ENCODE measurements at regions not wholly inside any gene's neighbourhood (a gene's known extent, or its start where the extent isn't known, plus 50 kb on each side); places are given as distances from the start of the nearest gene placed in this dataset.

- Histone ChIP-seq H3K4me3 (ENCODE audit: low read depth, low read length) (no peak overlapping the region), H3K4me1 (ENCODE audit: control insufficient read depth in 1 of 2, insufficient read depth in 2 of 2, low read length in 2 of 2) (peaks cover 4 to 12% of the 10 kb centered on the region in 2 experiments), H3K4ac (ENCODE audit: low read depth, low read length) (no peak overlapping the region), H3K14ac (ENCODE audit: low read length) (peak overlapping the region; percentile 20), H3K9me3 (ENCODE audit: insufficient read depth, low read depth, low read length) (peaks cover 2% of the 10 kb centered on the region), H4K91ac (ENCODE audit: low read depth, low read length) (peak overlapping the region; percentile 57), H3K27ac (ENCODE audit: low read depth, low read length) (no peak overlapping the region), H3K9ac (ENCODE audit: low read length) (no peak overlapping the region), H3K79me2 (ENCODE audit: control insufficient read depth, insufficient read depth, low read length, poor library complexity) (no peaks in the 10 kb centered on the region), H3K27me3 (ENCODE audit: insufficient read depth, low read length) (no peaks in the 10 kb centered on the region), H3K79me1 (ENCODE audit: low read length) (peaks cover 7% of the 10 kb centered on the region), H3K18ac (ENCODE audit: low read length) (peak overlapping the region; percentile 26), H2BK5ac (ENCODE audit: low read depth, low read length, poor library complexity) (no peak overlapping the region), H4K8ac (ENCODE audit: low read depth, low read length) (peak overlapping the region; percentile 32), H2BK12ac (ENCODE audit: low read length) (peak overlapping the region; percentile 78), H2BK120ac (ENCODE audit: insufficient read depth, low read length, poor library complexity) (peak overlapping the region; percentile 44), H3K23ac (ENCODE audit: low read length) (no peak overlapping the region), H4K12ac (ENCODE audit: low read depth, low read length) (peak overlapping the region; percentile 45), H3K36me3 (ENCODE audit: control insufficient read depth in 1 of 2, insufficient read depth in 2 of 2, low read length in 2 of 2) (no peaks in the 10 kb centered on the region), H2AK5ac (ENCODE audit: low read length) (no peak overlapping the region), H3K4me2 (ENCODE audit: low read length) (peak overlapping the region; percentile 35), H2AFZ (ENCODE audit: insufficient read depth, low read length, poor library complexity) (peak overlapping the region; percentile 25)
- no CpG with 5 or more reads among the region's 24 CpGs for WGBS (ENCODE audit: extremely low coverage, insufficient coverage, insufficient read length)
- peak; percentile 97 to 98 for DNase-seq
These were observed 53.8 kb downstream of the IER5 start for GRCh38 chr1:181142096-181142958.

- no peak overlapping the region for H2BK12ac ChIP-seq (ENCODE audit: low read length)
- no peak overlapping the region for H3K4me2 ChIP-seq (ENCODE audit: low read length)
- H3K4me1 ChIP-seq (ENCODE audit: control insufficient read depth in 1 of 2, insufficient read depth in 2 of 2, low read length in 2 of 2): peaks cover 4 to 12% of the 10 kb centered on the region in 2 experiments
- no peak overlapping the region for H2AFZ ChIP-seq (ENCODE audit: insufficient read depth, low read length, poor library complexity)
- H3K27ac ChIP-seq (ENCODE audit: low read depth, low read length): no peak overlapping the region
- no peaks in the 10 kb centered on the region for H3K36me3 ChIP-seq (ENCODE audit: control insufficient read depth in 1 of 2, insufficient read depth in 2 of 2, low read length in 2 of 2)
- peaks cover 2% of the 10 kb centered on the region for H3K9me3 ChIP-seq (ENCODE audit: insufficient read depth, low read depth, low read length)
- no peaks in the 10 kb centered on the region for H3K79me2 ChIP-seq (ENCODE audit: control insufficient read depth, insufficient read depth, low read length, poor library complexity)
- no peak overlapping the region for H4K8ac ChIP-seq (ENCODE audit: low read depth, low read length)
- H3K79me1 ChIP-seq (ENCODE audit: low read length): peaks cover 7% of the 10 kb centered on the region
- no peak overlapping the region for H2BK5ac ChIP-seq (ENCODE audit: low read depth, low read length, poor library complexity)
- H3K18ac ChIP-seq (ENCODE audit: low read length): no peak overlapping the region
- no peaks in the 10 kb centered on the region for H3K27me3 ChIP-seq (ENCODE audit: insufficient read depth, low read length)
- H3K14ac ChIP-seq (ENCODE audit: low read length): no peak overlapping the region
- no peak overlapping the region for H2AK5ac ChIP-seq (ENCODE audit: low read length)
- no peak for DNase-seq
- H4K12ac ChIP-seq (ENCODE audit: low read depth, low read length): no peak overlapping the region
- H4K91ac ChIP-seq (ENCODE audit: low read depth, low read length): peak overlapping the region; percentile 2
- no peak overlapping the region for H3K4ac ChIP-seq (ENCODE audit: low read depth, low read length)
- no peak overlapping the region for H3K23ac ChIP-seq (ENCODE audit: low read length)
- no peak overlapping the region for H3K4me3 ChIP-seq (ENCODE audit: low read depth, low read length)
- no CpG with 5 or more reads among the region's 5 CpGs for WGBS (ENCODE audit: extremely low coverage, insufficient coverage, insufficient read length)
- no peak overlapping the region for H3K9ac ChIP-seq (ENCODE audit: low read length)
- H2BK120ac ChIP-seq (ENCODE audit: insufficient read depth, low read length, poor library complexity): no peak overlapping the region
These were observed 54.8 kb downstream of the IER5 start for GRCh38 chr1:181143102-181143859.

DNA sequence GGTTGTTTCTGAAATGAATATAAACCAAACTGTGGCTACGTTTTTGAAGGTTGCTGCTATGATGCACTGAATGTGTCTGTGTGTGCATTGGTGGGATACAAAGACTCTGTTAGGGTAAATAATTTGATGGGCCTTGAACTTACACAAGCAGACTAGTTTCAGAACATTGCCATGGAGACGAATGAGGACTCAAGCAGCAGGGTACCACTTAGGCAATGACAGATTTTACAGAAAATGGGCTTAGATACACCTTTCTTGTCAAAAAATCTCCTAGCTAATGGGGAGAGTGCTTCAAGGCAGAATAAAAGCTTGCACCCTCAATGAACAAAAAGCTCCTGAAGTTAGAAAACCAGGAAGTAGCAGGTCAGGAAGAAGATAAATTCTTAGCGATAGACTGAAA is 55.7 kb downstream of the IER5 start:
- peaks cover 2% of the 10 kb centered on the region for H3K9me3 ChIP-seq (ENCODE audit: insufficient read depth, low read depth, low read length)
- H3K4ac ChIP-seq (ENCODE audit: low read depth, low read length): no peak overlapping the region
- DNase-seq: no peak
- no peaks in the 10 kb centered on the region for H3K36me3 ChIP-seq (ENCODE audit: control insufficient read depth in 1 of 2, insufficient read depth in 2 of 2, low read length in 2 of 2)
- H3K4me1 ChIP-seq (ENCODE audit: control insufficient read depth in 1 of 2, insufficient read depth in 2 of 2, low read length in 2 of 2): peaks cover 4 to 12% of the 10 kb centered on the region in 2 experiments
- H2BK5ac ChIP-seq (ENCODE audit: low read depth, low read length, poor library complexity): no peak overlapping the region
- H3K18ac ChIP-seq (ENCODE audit: low read length): no peak overlapping the region
- H3K14ac ChIP-seq (ENCODE audit: low read length): no peak overlapping the region
- H4K8ac ChIP-seq (ENCODE audit: low read depth, low read length): no peak overlapping the region
- no peak overlapping the region for H3K4me2 ChIP-seq (ENCODE audit: low read length)
- H2AFZ ChIP-seq (ENCODE audit: insufficient read depth, low read length, poor library complexity): no peak overlapping the region
- H3K79me1 ChIP-seq (ENCODE audit: low read length): peaks cover 7% of the 10 kb centered on the region
- no CpG with 5 or more reads among the region's 3 CpGs for WGBS (ENCODE audit: extremely low coverage, insufficient coverage, insufficient read length)
- no peak overlapping the region for H3K9ac ChIP-seq (ENCODE audit: low read length)
- H2AK5ac ChIP-seq (ENCODE audit: low read length): no peak overlapping the region
- no peak overlapping the region for H3K23ac ChIP-seq (ENCODE audit: low read length)
- no peak overlapping the region for H2BK120ac ChIP-seq (ENCODE audit: insufficient read depth, low read length, poor library complexity)
- no peak overlapping the region for H4K12ac ChIP-seq (ENCODE audit: low read depth, low read length)
- no peaks in the 10 kb centered on the region for H3K27me3 ChIP-seq (ENCODE audit: insufficient read depth, low read length)
- H4K91ac ChIP-seq (ENCODE audit: low read depth, low read length): no peak overlapping the region
- H3K79me2 ChIP-seq (ENCODE audit: control insufficient read depth, insufficient read depth, low read length, poor library complexity): no peaks in the 10 kb centered on the region
- no peak overlapping the region for H2BK12ac ChIP-seq (ENCODE audit: low read length)
- no peak overlapping the region for H3K27ac ChIP-seq (ENCODE audit: low read depth, low read length)
- H3K4me3 ChIP-seq (ENCODE audit: low read depth, low read length): no peak overlapping the region

DNA sequence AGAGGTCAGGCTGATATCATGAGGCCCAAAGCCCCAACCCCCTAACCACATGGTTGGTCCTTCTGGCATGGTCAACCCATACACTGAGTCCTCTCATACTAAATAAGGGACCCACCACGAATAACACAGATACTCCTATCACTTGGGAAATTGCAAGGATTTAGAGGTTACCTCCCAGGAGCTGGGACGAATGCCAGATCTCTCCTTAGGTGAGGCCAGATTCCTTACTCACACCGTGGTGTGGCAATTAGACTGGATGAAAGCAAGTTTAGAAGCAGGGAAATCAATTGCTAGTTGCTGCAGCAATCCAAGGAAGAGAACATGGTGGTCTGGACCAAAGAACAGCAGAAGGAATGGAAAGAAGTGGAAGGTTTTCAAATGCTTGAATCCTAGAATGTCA is 60.1 kb downstream of the IER5 start:
- Histone ChIP-seq H3K36me3 (ENCODE audit: control insufficient read depth in 1 of 2, insufficient read depth in 2 of 2, low read length in 2 of 2) (no peaks in the 10 kb centered on the region), H3K14ac (ENCODE audit: low read length) (no peak overlapping the region), H3K4ac (ENCODE audit: low read depth, low read length) (no peak overlapping the region)

More for the DNA sequence above, 60.1 kb downstream of the IER5 start:
- Histone ChIP-seq H3K4me3 (ENCODE audit: low read depth, low read length) (no peak overlapping the region), H2AK5ac (ENCODE audit: low read length) (no peak overlapping the region), H3K23ac (ENCODE audit: low read length) (no peak overlapping the region), H3K79me1 (ENCODE audit: low read length) (no peaks in the 10 kb centered on the region), H3K27me3 (ENCODE audit: insufficient read depth, low read length) (no peaks in the 10 kb centered on the region), H2AFZ (ENCODE audit: insufficient read depth, low read length, poor library complexity) (no peak overlapping the region), H3K4me2 (ENCODE audit: low read length) (no peak overlapping the region), H3K4me1 (ENCODE audit: control insufficient read depth in 1 of 2, insufficient read depth in 2 of 2, low read length in 2 of 2) (no peaks in the 10 kb centered on the region), H4K91ac (ENCODE audit: low read depth, low read length) (no peak overlapping the region), H3K18ac (ENCODE audit: low read length) (no peak overlapping the region), H4K8ac (ENCODE audit: low read depth, low read length) (no peak overlapping the region), H3K9me3 (ENCODE audit: insufficient read depth, low read depth, low read length) (peaks cover 2% of the 10 kb centered on the region), H2BK5ac (ENCODE audit: low read depth, low read length, poor library complexity) (no peak overlapping the region), H4K12ac (ENCODE audit: low read depth, low read length) (no peak overlapping the region), H3K9ac (ENCODE audit: low read length) (no peak overlapping the region), H3K27ac (ENCODE audit: low read depth, low read length) (no peak overlapping the region), H3K79me2 (ENCODE audit: control insufficient read depth, insufficient read depth, low read length, poor library complexity) (no peaks in the 10 kb centered on the region), H2BK12ac (ENCODE audit: low read length) (no peak overlapping the region), H2BK120ac (ENCODE audit: insufficient read depth, low read length, poor library complexity) (no peak overlapping the region)
- WGBS (ENCODE audit: extremely low coverage, insufficient coverage, insufficient read length): no CpG with 5 or more reads among the region's 3 CpGs
- no peak for DNase-seq

Data from trophoblast cell (in vitro differentiated cells and primary cell).